ENCODE measurements at regions not wholly inside any gene's neighbourhood (a gene's known extent, or its start where the extent isn't known, plus 50 kb on each side); places are given as distances from the start of the nearest gene placed in this dataset.

GRCh38 chr21:35882791-35883240, 177.5 kb downstream of the SETD4 start:
- Histone ChIP-seq H2BK20ac (ENCODE audit: low read depth, low read length, poor library complexity, severe bottlenecking) (no peak overlapping the region), H3K4me1 (ENCODE audit: insufficient read depth, low read length) (peaks cover 6% of the 10 kb centered on the region; the same call in 1 of the 2 replicates), H2BK12ac (ENCODE audit: insufficient read length, low read depth, low read length) (no peak overlapping the region), H4K8ac (replicated peaks; ENCODE audit: insufficient read length, low read depth, low read length) (no peak overlapping the region), H2BK5ac (ENCODE audit: insufficient read length, low read length) (no peak overlapping the region), H3K9me3 (ENCODE audit: control insufficient read depth, low read depth, low read length) (no peaks in the 10 kb centered on the region), H3K14ac (ENCODE audit: insufficient read depth, low read length) (no peak overlapping the region), H4K20me1 (ENCODE audit: control insufficient read depth, insufficient read depth, insufficient read length) (no peaks in the 10 kb centered on the region), H2AFZ (ENCODE audit: low read length) (no peak overlapping the region), H3K4me2 (ENCODE audit: insufficient read depth, insufficient read length, low read length) (no peak overlapping the region), H3K9ac (ENCODE audit: extremely low read depth, insufficient read length, low read length) (no peak overlapping the region), H2BK120ac (ENCODE audit: low read depth, low read length, poor library complexity, severe bottlenecking) (no peak overlapping the region), H3K27me3 (ENCODE audit: insufficient read depth, low read length) (no peaks in the 10 kb centered on the region), H3T11ph (ENCODE audit: low read length) (no peak overlapping the region), H3K56ac (ENCODE audit: insufficient read length, low read depth, low read length) (no peak overlapping the region), H3K23me2 (ENCODE audit: insufficient read length, low read depth, low read length, poor library complexity, severe bottlenecking) (no peaks in the 10 kb centered on the region), H3K23ac (ENCODE audit: insufficient read length, low read depth, low read length) (no peak overlapping the region), H3K79me1 (ENCODE audit: insufficient read depth, low read depth, low read length, poor library complexity, severe bottlenecking) (no peaks in the 10 kb centered on the region), H4K91ac (ENCODE audit: insufficient read length, low read depth, low read length) (no peak overlapping the region), H3K79me2 (ENCODE audit: insufficient read depth, low read length) (no peaks in the 10 kb centered on the region), H4K5ac (ENCODE audit: insufficient read length, low read depth, low read length) (no peak overlapping the region), H3K18ac (ENCODE audit: insufficient read length, low read depth, low read length) (no peak overlapping the region), H3K4ac (ENCODE audit: low read depth, low read length) (no peak overlapping the region), H2BK15ac (ENCODE audit: low read depth, low read length) (no peak overlapping the region), H3K27ac (ENCODE audit: insufficient read length, low read depth, low read length) (no peak overlapping the region), H2AK5ac (ENCODE audit: insufficient read length, low read length) (no peak overlapping the region)
- no peak overlapping the region for H3K27ac Mint-ChIP-seq
- H3K4me1 Mint-ChIP-seq: peaks cover 23 to 25% of the 10 kb centered on the region in 2 experiments
- no peaks in the 10 kb centered on the region for H3K9me3 Mint-ChIP-seq
- no peak overlapping the region for H3K4me3 Mint-ChIP-seq
- no CpG with 5 or more reads among the region's 10 CpGs for WGBS (ENCODE audit: extremely low coverage, insufficient read length, low lambda C conversion rate)
- H3K36me3 Mint-ChIP-seq (ENCODE audit: insufficient read depth in 1 of 3, low read depth in 3 of 3): peaks cover 0 to 1% (median 0%) of the 10 kb centered on the region in 3 experiments; a peak in 1 of 7 replicates
- DNase-seq: no peak
- H3K27me3 Mint-ChIP-seq (ENCODE audit: low read depth): peaks cover 10% of the 10 kb centered on the region
- TF ChIP-seq CTCF (conservative IDR thresholded peaks at IDR 0.05): no peak

Measured in H9 (cell line).